HG03025 (cell line): ENCODE measurements at regions not wholly inside any gene's neighbourhood (a gene's known extent, or its start where the extent isn't known, plus 50 kb on each side); places are given as distances from the start of the nearest gene placed in this dataset.

Source experiments
- ATAC-seq: cut with Tn5 transposase; IDR thresholded peaks from one replicate; pipeline ENCODE4 v1.9.1; 2021; ENCODE audit warnings: mild to moderate bottlenecking, moderate library complexity; ENCODE audit not compliant: unreplicated experiment, low FRiP score

DNA sequence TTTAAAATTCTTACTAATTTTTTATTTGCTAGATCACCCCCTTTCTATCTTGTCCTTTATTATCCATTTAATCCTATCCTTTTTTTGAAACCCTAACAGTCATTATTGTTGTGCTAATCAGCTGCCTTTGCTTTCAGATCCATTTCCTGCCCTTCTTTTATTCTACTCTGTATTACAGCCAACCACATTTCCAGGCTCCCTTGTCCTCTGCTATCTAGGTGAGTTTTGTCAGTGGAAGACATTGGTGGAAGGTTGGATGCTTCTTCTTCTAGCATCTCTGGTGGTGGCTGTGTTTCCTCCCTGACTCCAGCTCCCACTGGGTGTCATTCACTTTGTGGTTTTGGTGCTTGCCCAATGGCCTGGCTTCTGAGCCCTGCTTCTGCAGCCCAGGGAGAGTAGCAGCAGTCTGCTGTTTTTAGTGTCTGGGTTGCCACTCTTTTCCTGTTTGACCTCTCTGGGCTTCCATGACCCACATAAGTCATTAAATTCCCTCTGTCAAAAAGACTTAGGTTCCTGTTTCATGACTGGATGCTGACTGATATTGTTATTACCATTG is 225.2 kb upstream of the PGRMC2 start:
- no peak for ATAC-seq

- no peak for ATAC-seq
Observed at GRCh38 chr4:128512161-128512560, 224.5 kb upstream of the PGRMC2 start.

DNA sequence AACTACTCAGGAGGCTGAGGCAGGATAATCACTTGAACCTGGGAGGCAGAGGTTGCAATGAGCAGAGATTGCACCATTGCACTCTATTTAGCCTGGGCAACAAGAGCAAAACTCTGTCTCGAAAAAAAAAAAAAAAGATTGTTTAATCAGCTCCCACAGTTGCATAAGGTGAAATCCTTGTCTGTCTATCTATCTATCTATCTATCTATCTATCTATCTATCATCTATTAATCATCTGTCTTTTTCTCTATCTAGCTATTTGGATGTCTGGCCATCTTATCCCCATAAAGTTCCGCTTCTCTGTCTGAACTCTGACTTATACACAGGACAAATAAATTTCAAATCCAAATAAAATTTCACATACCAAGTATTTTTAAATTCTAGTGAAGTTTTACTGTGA is 223.2 kb upstream of the PGRMC2 start:
- ATAC-seq = no peak

GRCh38 chr4:128502818-128503527 is 215.4 kb upstream of the PGRMC2 start:
- ATAC-seq = no peak

DNA sequence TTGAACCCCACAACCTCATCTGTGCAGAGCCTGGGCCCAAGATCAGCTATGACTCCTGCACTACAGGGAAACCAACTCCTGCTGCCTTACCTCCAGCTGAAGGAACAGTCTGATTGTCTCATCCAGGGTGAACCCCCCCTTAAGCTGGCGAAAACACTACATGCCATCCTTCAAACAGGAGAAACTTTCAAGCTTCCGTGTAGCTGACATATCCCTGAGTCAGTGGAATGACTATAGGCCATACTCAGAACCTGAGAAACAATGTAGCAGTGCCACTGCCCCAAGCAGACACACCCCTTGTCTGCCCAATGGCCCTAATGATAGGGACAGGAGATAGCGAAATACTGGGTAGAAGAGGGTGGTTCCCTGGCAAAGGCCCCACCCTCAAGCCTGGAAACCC is 213.6 kb upstream of the PGRMC2 start:
- ATAC-seq = no peak

GRCh38 chr4:128488055-128488705 is 200.6 kb upstream of the PGRMC2 start:
- no peak for ATAC-seq

DNA sequence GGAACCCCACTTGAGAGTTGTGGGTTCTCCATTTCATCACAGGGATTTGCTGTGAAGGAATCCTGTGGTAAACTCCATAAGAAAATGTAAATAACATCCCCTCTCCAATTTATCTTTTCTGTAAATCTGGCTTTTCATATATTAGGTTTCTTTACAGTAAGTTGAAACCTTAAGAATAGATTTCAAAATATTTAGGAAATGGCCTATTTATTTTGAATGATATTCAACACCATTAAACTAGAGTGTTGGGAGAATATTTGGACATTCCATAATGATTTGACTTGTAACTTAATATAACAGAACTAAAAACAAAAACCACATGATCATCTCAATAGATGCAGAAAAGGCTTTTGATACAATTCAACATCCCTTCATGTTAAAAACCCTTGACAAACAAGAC is 197.3 kb upstream of the PGRMC2 start:
- ATAC-seq = no peak

- ATAC-seq = no peak
Observed at GRCh38 chr4:128483816-128484215, 196.2 kb upstream of the PGRMC2 start.

GRCh38 chr4:128483041-128483440 is 195.4 kb upstream of the PGRMC2 start:
- ATAC-seq = no peak

- no peak for ATAC-seq
Observed at GRCh38 chr4:128481752-128482480, 194.3 kb upstream of the PGRMC2 start.

- ATAC-seq = no peak
Observed at GRCh38 chr4:128480945-128481344, 193.3 kb upstream of the PGRMC2 start.

DNA sequence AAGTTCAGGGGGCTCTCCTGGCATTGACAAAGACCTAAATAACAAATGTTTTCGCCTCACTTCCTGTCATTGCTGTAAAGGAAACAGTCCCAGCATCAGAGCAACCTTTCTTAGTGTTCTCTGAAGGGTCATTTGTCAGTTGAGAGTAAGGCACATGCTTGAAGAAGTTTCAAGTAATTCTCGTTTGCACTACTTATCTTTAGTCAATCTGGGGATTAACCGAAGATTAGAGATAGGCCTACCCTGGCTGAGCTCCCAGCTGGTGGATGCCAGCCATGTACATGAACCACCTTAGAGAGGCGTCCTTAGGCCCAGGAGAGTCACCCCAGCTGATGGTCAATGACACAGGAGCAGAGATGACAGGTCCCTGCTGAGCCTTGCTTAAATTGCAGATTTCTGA is 189.9 kb upstream of the PGRMC2 start:
- ATAC-seq = no peak

DNA sequence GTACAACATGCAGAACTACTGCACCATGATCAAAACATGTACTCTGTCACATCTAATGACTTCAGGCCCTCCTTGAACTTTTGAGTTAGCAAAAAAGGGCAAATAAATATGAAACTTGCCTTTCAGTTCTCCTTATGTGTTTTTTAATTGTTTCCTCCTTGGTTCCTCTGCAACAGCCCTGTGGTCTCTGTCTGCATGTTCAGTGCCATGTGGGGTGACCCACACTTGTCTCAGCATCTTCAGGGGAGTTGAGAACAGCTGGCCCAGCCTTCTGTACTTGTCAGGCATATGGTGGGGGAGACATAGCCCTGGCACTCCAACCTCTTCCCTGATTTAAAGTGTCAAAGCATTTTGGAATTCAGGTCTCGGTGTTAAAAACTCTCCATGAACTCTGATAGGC is 188.0 kb upstream of the PGRMC2 start:
- ATAC-seq = no peak

DNA sequence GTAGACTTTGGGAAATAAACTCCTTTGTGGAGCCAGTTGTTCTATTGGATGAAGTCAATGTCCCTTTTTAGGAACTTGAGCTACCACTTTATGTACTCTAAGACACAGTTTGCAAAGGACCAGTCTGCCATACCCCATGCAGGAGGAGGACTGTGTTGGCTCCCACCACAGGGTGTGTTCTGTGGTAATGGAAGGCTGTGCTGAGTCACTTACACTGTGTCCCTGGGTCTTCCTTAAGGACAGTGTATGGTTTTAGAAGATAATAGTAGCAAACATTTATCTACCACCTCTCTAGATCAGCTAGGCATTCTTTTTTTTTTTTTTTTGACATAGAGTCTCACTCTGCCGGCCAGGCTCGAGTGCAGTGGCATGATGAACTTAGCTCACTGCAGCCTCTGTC is 184.0 kb upstream of the PGRMC2 start:
- no peak for ATAC-seq

DNA sequence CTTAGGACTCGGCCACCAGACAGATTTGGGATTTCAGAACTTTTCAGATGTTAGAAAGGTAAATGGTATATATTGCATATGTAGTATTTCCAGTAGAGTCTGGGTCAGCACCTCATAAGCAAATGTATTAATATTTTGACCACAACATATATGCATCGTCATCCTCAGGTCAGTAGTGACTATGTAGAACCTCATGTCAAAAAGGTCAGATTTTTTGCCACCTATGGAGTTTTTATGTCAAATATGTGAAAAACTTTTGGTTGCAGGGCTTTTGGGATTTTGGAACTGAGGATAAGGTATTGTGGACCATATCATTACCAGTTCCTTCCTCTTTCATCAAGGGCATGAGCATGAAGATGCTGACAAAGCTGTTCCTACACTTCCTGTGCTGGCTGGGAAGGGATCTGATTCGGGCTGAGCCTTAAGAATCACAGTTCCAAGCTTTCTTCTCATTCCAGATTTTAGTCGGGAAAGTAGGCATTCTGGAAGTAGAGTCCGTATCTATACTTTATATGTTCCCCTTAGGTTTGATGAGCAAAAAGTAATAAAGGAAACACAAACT is 183.0 kb upstream of the PGRMC2 start:
- ATAC-seq = no peak

DNA sequence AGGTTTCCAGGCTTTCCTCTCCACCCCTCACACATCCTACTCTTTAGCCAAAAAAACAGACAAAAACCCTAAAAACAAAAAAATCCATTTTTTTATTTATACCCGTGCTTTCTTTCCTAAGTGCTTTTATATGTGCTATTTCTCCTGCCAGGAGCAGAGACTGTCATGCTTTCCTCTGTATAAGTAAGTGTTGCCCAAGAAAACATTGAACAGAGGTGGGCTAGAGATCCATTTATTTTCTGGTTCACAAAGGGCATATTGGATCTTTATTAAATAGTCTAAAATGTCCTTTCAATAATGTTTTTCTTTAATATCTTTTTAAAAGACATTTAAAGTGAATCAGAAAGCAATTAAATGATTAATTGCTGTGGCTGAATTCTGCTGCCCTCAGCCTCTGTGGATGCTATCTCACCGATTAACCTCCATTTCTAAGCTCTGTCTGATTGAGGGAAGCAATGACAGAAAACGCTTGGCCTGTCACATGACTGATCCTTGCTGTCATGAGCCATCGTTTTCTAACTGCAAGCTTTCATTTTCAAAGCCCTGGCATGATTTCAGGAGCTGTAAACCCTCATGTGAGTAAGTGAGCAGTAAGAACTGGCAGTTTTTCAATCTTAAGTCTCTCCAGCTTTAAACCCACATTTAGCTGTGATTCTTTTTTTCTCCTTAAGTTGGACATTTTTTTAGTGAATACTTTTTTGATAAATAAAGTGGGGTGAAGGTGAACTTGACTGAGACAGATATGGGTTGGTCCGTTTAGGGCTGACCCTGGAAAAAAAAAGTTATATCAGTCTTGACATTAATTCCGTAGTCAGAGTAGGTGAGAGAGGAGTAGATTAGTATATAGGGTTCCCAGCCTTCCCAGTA is 180.7 kb upstream of the PGRMC2 start:
- no peak for ATAC-seq

DNA sequence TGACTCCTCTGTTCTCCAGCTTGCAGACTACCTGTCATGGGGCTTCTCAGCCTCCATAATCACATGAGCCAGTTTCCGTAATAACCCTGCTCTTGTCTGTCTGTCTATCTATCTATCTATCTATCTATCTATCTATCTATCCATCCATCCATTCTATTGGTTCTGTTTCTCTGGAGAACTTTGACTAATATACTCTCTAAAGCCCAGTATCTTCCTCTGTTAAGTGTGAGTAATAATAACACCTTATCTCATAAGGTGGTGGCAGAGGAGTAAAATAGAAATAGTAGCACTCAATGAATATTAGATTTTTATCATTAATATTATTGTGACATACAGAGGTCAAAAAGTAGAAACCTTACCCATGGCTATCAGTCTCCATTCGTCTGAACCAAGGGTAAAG is 177.9 kb upstream of the PGRMC2 start:
- no peak for ATAC-seq

DNA sequence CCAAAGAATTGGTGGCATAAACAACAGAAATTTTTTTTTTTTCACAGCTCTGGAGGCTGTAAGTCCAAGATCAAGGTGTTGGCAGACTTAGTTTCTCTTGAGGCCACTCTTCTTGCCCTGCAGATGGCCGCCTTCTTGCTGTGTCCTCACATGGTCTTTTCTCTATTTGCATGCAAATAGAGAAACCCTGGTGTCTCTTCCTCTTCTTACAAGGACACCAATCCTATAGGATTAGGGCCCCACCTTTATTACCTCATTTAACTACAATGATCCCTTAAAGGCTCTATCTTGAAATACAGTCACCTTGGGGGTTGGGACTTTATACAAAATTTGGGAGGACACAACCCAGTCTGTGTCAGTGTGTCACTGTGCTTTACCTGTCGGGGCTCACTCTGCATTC is 175.4 kb upstream of the PGRMC2 start:
- ATAC-seq = no peak

DNA sequence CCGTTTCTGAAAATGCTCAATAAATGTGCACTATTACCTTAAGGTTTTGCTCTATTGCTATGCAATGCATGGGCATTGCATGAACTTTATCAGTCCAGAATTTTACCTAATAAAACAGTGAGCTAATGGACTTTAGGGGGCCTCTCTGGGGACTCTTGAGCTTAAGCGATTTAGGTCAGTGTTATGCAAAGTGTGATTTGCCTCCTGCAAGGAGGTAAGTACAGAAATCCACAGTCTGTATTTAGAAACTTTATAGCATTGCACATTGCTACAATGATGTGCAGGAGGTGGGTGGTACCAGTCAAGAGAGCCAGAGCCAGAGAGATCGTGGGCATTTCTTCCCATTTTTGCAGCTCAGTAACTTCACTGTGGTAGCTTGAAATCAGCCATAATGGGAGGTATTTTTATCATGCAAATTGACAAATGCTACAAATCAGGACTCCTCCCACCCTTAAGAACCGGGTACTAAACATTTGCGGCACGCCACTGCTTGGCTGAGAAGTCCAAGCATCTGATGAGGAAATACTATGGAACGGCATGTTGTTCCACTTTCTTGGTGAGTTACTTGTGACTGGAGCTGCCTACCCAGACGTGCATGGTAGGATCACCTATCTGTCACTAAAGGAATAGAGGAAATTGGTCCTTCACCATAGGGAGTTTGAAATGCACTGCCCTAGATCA is 174.6 kb upstream of the PGRMC2 start:
- no peak for ATAC-seq
